ENCODE measurements at regions not wholly inside any gene's neighbourhood (a gene's known extent, or its start where the extent isn't known, plus 50 kb on each side); places are given as distances from the start of the nearest gene placed in this dataset.

- Histone ChIP-seq H3K9ac (ENCODE audit: low read length) (no peak overlapping the region), H3K36me3 (ENCODE audit: low read length) (no peaks in the 10 kb centered on the region), H3K4me2 (ENCODE audit: low read depth, low read length, poor library complexity, severe bottlenecking) (no peak overlapping the region), H4K20me1 (ENCODE audit: low read depth, low read length) (no peaks in the 10 kb centered on the region), H3K9me2 (replicated peaks; ENCODE audit: insufficient read depth, low read length) (no peaks in the 10 kb centered on the region), H3K4me3 (ENCODE audit: insufficient read depth, low read length, poor library complexity, severe bottlenecking) (no peak overlapping the region), H3F3A (ENCODE audit: insufficient read depth) (no peaks in the 10 kb centered on the region), H3K9me3 (ENCODE audit: insufficient read depth, low read length) (no peaks in the 10 kb centered on the region), H3K27me3 (ENCODE audit: low read length) (no peaks in the 10 kb centered on the region), H3K27ac (ENCODE audit: low read depth, low read length) (no peak overlapping the region), H2AFZ (ENCODE audit: low read depth, low read length, severe bottlenecking) (no peak overlapping the region), H3K79me2 (ENCODE audit: insufficient read depth, low read length) (no peaks in the 10 kb centered on the region)
- TF ChIP-seq, protein P1, sequence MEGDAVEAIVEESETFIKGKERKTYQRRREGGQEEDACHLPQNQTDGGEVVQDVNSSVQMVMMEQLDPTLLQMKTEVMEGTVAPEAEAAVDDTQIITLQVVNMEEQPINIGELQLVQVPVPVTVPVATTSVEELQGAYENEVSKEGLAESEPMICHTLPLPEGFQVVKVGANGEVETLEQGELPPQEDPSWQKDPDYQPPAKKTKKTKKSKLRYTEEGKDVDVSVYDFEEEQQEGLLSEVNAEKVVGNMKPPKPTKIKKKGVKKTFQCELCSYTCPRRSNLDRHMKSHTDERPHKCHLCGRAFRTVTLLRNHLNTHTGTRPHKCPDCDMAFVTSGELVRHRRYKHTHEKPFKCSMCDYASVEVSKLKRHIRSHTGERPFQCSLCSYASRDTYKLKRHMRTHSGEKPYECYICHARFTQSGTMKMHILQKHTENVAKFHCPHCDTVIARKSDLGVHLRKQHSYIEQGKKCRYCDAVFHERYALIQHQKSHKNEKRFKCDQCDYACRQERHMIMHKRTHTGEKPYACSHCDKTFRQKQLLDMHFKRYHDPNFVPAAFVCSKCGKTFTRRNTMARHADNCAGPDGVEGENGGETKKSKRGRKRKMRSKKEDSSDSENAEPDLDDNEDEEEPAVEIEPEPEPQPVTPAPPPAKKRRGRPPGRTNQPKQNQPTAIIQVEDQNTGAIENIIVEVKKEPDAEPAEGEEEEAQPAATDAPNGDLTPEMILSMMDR (IDR thresholded peaks at IDR 0.05; ENCODE audit: insufficient read depth, low read length, poor library complexity, severe bottlenecking), result no peak
- TF ChIP-seq EZH2phosphoT487 (conservative IDR thresholded peaks at IDR 0.05; ENCODE audit: low read length), result no peak
Observed at GRCh38 chr6:139586273-139586672, 211.8 kb upstream of the CITED2 start.

DNA sequence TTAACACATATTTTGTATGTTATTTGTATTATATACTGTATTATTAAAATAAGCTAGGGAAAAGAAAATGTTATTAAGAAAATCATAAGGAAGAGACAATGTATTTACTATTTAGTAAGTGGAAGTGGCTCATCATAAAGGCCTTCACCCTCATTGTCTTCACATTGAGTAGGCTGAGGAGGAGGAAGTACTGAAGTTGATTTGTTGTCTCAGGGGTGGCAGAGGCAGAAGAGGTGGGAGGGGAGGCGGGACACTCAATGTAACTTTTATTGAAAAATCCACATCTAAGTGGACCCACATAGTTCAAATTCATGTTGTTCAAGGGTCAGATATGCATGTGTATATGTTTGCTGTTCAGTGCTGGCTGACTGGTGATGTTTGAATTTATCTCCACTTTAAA is 210.2 kb upstream of the CITED2 start:
- Histone ChIP-seq H3K9me3 (ENCODE audit: insufficient read depth, low read length) (no peaks in the 10 kb centered on the region), H3K27ac (ENCODE audit: low read depth, low read length) (no peak overlapping the region), H3K4me2 (ENCODE audit: low read depth, low read length, poor library complexity, severe bottlenecking) (no peak overlapping the region), H3K36me3 (ENCODE audit: low read length) (no peaks in the 10 kb centered on the region), H3K79me2 (ENCODE audit: insufficient read depth, low read length) (no peaks in the 10 kb centered on the region), H2AFZ (ENCODE audit: low read depth, low read length, severe bottlenecking) (no peak overlapping the region), H3F3A (ENCODE audit: insufficient read depth) (no peaks in the 10 kb centered on the region), H3K9ac (ENCODE audit: low read length) (no peak overlapping the region), H4K20me1 (ENCODE audit: low read depth, low read length) (no peaks in the 10 kb centered on the region), H3K9me2 (replicated peaks; ENCODE audit: insufficient read depth, low read length) (no peaks in the 10 kb centered on the region), H3K4me3 (ENCODE audit: insufficient read depth, low read length, poor library complexity, severe bottlenecking) (no peak overlapping the region), H3K27me3 (ENCODE audit: low read length) (no peaks in the 10 kb centered on the region)
- TF ChIP-seq, protein P1 (IDR thresholded peaks at IDR 0.05; ENCODE audit: insufficient read depth, low read length, poor library complexity, severe bottlenecking), result no peak
- no peak for TF ChIP-seq EZH2phosphoT487 (conservative IDR thresholded peaks at IDR 0.05; ENCODE audit: low read length)

GRCh38 chr6:139583420-139583819 is 209.0 kb upstream of the CITED2 start:
- no peaks in the 10 kb centered on the region for H3K36me3 ChIP-seq (ENCODE audit: low read length)
- no peaks in the 10 kb centered on the region for H4K20me1 ChIP-seq (ENCODE audit: low read depth, low read length)
- no peak overlapping the region for H3K4me3 ChIP-seq (ENCODE audit: insufficient read depth, low read length, poor library complexity, severe bottlenecking)
- no peak overlapping the region for H3K4me2 ChIP-seq (ENCODE audit: low read depth, low read length, poor library complexity, severe bottlenecking)
- H3K27me3 ChIP-seq (ENCODE audit: low read length), result no peaks in the 10 kb centered on the region
- no peaks in the 10 kb centered on the region for H3F3A ChIP-seq (ENCODE audit: insufficient read depth)
- no peak overlapping the region for H3K9ac ChIP-seq (ENCODE audit: low read length)
- no peaks in the 10 kb centered on the region for H3K9me2 ChIP-seq (replicated peaks; ENCODE audit: insufficient read depth, low read length)
- H3K79me2 ChIP-seq (ENCODE audit: insufficient read depth, low read length), result no peaks in the 10 kb centered on the region
- no peak overlapping the region for H2AFZ ChIP-seq (ENCODE audit: low read depth, low read length, severe bottlenecking)
- TF ChIP-seq, protein P1 (IDR thresholded peaks at IDR 0.05; ENCODE audit: insufficient read depth, low read length, poor library complexity, severe bottlenecking), result no peak
- TF ChIP-seq EZH2phosphoT487 (conservative IDR thresholded peaks at IDR 0.05; ENCODE audit: low read length), result no peak
- no peaks in the 10 kb centered on the region for H3K9me3 ChIP-seq (ENCODE audit: insufficient read depth, low read length)
- no peak overlapping the region for H3K27ac ChIP-seq (ENCODE audit: low read depth, low read length)
